Spleen (tissue), 11 donors: ENCODE measurements at regions not wholly inside any gene's neighbourhood (a gene's known extent, or its start where the extent isn't known, plus 50 kb on each side); places are given as distances from the start of the nearest gene placed in this dataset.

Experiments used
- DNase-seq: peaks from one replicate; pipeline ENCODE4 v3.0.0-alpha.2; 2020
- H3K27ac ChIP-seq, 8 donors: fragments of 200-600 bp; sonication (generic) in 7 of 8; 1 replicate in 4 of 8; 2 replicates in 4 of 8; pipeline versions ENCODE4 v1.5.0 to v1.8.0; 2016 to 2021; ENCODE audit warnings: inconsistent platforms in 4 of 8, mild to moderate bottlenecking in 4 of 8, moderate library complexity in 1 of 8
- H3K27me3 ChIP-seq, 7 donors: fragments of 200-600 bp; sonication (generic) in 6 of 7; replicated peaks in 1 of 7; 1 replicate in 4 of 7; 2 replicates in 3 of 7; pipeline versions ENCODE4 v1.5.0 to v1.8.0; 2016 to 2021; ENCODE audit warnings: inconsistent platforms in 3 of 7, mild to moderate bottlenecking in 1 of 7
- H3K36me3 ChIP-seq, 6 donors: fragments of 200-600 bp; sonication (generic) in 5 of 6; 1 replicate in 4 of 6; 2 replicates in 2 of 6; pipeline versions ENCODE4 v1.5.0 to v1.8.0; 2016 to 2021; ENCODE audit warnings: inconsistent platforms in 2 of 6
- H3K4me1 ChIP-seq, 6 donors: fragments of 200-600 bp; sonication (generic) in 5 of 6; 1 replicate in 3 of 6; 2 replicates in 3 of 6; pipeline versions ENCODE4 v1.5.0 to v1.8.0; 2016 to 2021; ENCODE audit warnings: inconsistent platforms in 3 of 6
- H3K4me3 ChIP-seq, 8 donors: fragments of 200-600 bp; sonication (generic) in 7 of 8; 1 replicate in 4 of 8; 2 replicates in 4 of 8; pipeline versions ENCODE4 v1.5.0 to v1.8.0; 2016 to 2021; ENCODE audit warnings: inconsistent platforms in 4 of 8, mild to moderate bottlenecking in 4 of 8, moderate library complexity in 2 of 8
- H3K9me3 ChIP-seq, 8 donors: fragments of 200-600 bp; sonication (generic) in 7 of 8; 1 replicate in 4 of 8; 2 replicates in 4 of 8; pipeline versions ENCODE4 v1.5.0 to v1.8.0; 2016 to 2021; ENCODE audit warnings: inconsistent platforms in 4 of 8
- CTCF ChIP-seq, 11 experiments: fragments of 200-600 bp in 7 of 11; fragments of 450-650 bp in 4 of 11; sonication (generic) in 4 of 11; IDR thresholded peaks in 8 of 11; conservative IDR thresholded peaks in 3 of 11; 1 replicate in 7 of 11; 2 replicates in 4 of 11; pipeline versions ENCODE4 v1.4.0 to v1.8.0; 2016 to 2021; ENCODE audit warnings: antibody characterized with exemption in 11 of 11, inconsistent platforms in 4 of 11, mild to moderate bottlenecking in 1 of 11
- POLR2A ChIP-seq, 3 donors: fragments of 450-650 bp; IDR thresholded peaks; one replicate each; pipeline ENCODE4 v1.5.1; 2017; ENCODE audit warnings: antibody characterized with exemption in 3 of 3, mild to moderate bottlenecking in 1 of 3
- POLR2AphosphoS5 ChIP-seq, 3 donors: sonication (generic); formaldehyde crosslinking; IDR thresholded peaks; one replicate each; pipeline ENCODE4 v1.5.1; 2017; ENCODE audit warnings: antibody characterized with exemption in 3 of 3
- whole genome bisulfite sequencing, 5 donors: extraction: QIAGEN DNeasy Blood & Tissue Kit in 3 of 5; methylation state at CpG; one replicate each; pipeline versions ENCODE4 v1.1.5 to v1.1.7; 2013 to 2018; 5-methylcytosine and 5-hydroxymethylcytosine counted together
- intact Hi-C: fragments of 100-400 bp; cut with DNase I; formaldehyde crosslinking; loops from one replicate; pipeline ENCODE4 v1.15.0; 2023; ENCODE audit warnings: low total_unique reads
- donor health status: healthy with polysubstance abuse.
- donor health status: DM: no; HTN: no; CAD: no; lungs with moderate emphysema.
- donor health status: DM: no; HTN: no; CAD: no.
- donor health status: Bipolar disorder and iron deficiency.
- donor health status: healthy.
- donor health status: DM: no; HTN: no; CAD: no.
- donor health status: DM: yes; HTN: yes; CAD: no.

GRCh38 chr18:70956554-70956953 lies 667.7 kb downstream of the SOCS6 start:
- TF ChIP-seq POLR2A (IDR thresholded peaks at IDR 0.05) (no peak), POLR2AphosphoS5 (IDR thresholded peaks at IDR 0.05) (no peak), CTCF (IDR thresholded peaks at IDR 0.05 in 8 of 11, conservative IDR thresholded peaks at IDR 0.05 in 3 of 11) (no peak)
- 81 to 89% (median 85%) methylated on average over 6 of the region's 6 CpGs for WGBS, 5 donors
- Histone ChIP-seq H3K9me3 (no peaks in the 10 kb centered on the region), H3K4me3 (no peak overlapping the region), H3K27ac (no peak overlapping the region), H3K36me3 (no peaks in the 10 kb centered on the region), H3K27me3 (no peaks in the 10 kb centered on the region), H3K4me1 (no peaks in the 10 kb centered on the region)
- intact Hi-C loops: loop anchor here (10.0 kb wide), 1 partner anchor 52 kb away; no protein-coding TSS in a partner anchor
- DNase-seq: no peak

GRCh38 chr18:70936160-70936559 lies 647.3 kb downstream of the SOCS6 start:
- no peaks in the 10 kb centered on the region for H3K36me3 ChIP-seq
- DNase-seq: no peak
- no peaks in the 10 kb centered on the region for H3K27me3 ChIP-seq
- H3K4me1 ChIP-seq: no peaks in the 10 kb centered on the region
- WGBS, 5 donors: 79 to 87% (median 83%) methylated on average over 8 of the region's 8 CpGs
- H3K9me3 ChIP-seq: no peaks in the 10 kb centered on the region
- no peak overlapping the region for H3K4me3 ChIP-seq
- TF ChIP-seq CTCF (IDR thresholded peaks at IDR 0.05 in 8 of 11, conservative IDR thresholded peaks at IDR 0.05 in 3 of 11) (no peak), POLR2A (IDR thresholded peaks at IDR 0.05) (no peak), POLR2AphosphoS5 (IDR thresholded peaks at IDR 0.05) (no peak)
- intact Hi-C loops: no loop called here
- no peak overlapping the region for H3K27ac ChIP-seq

GRCh38 chr18:70931942-70932814 lies 643.3 kb downstream of the SOCS6 start:
- intact Hi-C loops: no loop called here
- Histone ChIP-seq H3K36me3 (no peaks in the 10 kb centered on the region), H3K27me3 (no peaks in the 10 kb centered on the region), H3K27ac (no peak overlapping the region), H3K4me1 (no peaks in the 10 kb centered on the region), H3K9me3 (no peaks in the 10 kb centered on the region), H3K4me3 (no peak overlapping the region)
- DNase-seq: no peak
- TF ChIP-seq CTCF (IDR thresholded peaks at IDR 0.05 in 8 of 11, conservative IDR thresholded peaks at IDR 0.05 in 3 of 11) (peak in 9 of 11 experiments; percentile 3 to 64 (median 47)), POLR2A (IDR thresholded peaks at IDR 0.05) (no peak), POLR2AphosphoS5 (IDR thresholded peaks at IDR 0.05) (no peak)
- WGBS, 5 donors: 54 to 61% (median 59%) methylated on average over 7 of the region's 7 CpGs

- WGBS, 5 donors: 85 to 96% (median 92%) methylated on average over 3 to 4 of the region's 4 CpGs
- Histone ChIP-seq H3K4me1 (no peaks in the 10 kb centered on the region), H3K4me3 (no peak overlapping the region), H3K9me3 (peaks cover 0 to 24% (median 2%) of the 10 kb centered on the region in 8 donors), H3K36me3 (no peaks in the 10 kb centered on the region), H3K27ac (no peak overlapping the region), H3K27me3 (no peaks in the 10 kb centered on the region)
- DNase-seq: no peak
- TF ChIP-seq POLR2A (IDR thresholded peaks at IDR 0.05) (no peak), CTCF (IDR thresholded peaks at IDR 0.05 in 8 of 11, conservative IDR thresholded peaks at IDR 0.05 in 3 of 11) (no peak), POLR2AphosphoS5 (IDR thresholded peaks at IDR 0.05) (no peak)
- intact Hi-C loops: no loop called here
Measured at GRCh38 chr18:70920840-70921374, 632.1 kb downstream of the SOCS6 start.
